ENCODE measurements at regions not wholly inside any gene's neighbourhood (a gene's known extent, or its start where the extent isn't known, plus 50 kb on each side); places are given as distances from the start of the nearest gene placed in this dataset.
"Not testable (repeated sequence)": the region's sequence is repeated elsewhere in the genome, so short reads cannot be mapped to it uniquely, and the experiment has no call there.

- no peak for DNase-seq (ENCODE audit: low spot score)
These were observed 580.6 kb downstream of the TFAP2A start for GRCh38 chr6:9834233-9834632.

GRCh38 chr6:9831783-9832182 lies 583.1 kb downstream of the TFAP2A start:
- no peak for DNase-seq (ENCODE audit: low spot score)

- no peak for DNase-seq (ENCODE audit: low spot score)
These were observed 584.1 kb downstream of the TFAP2A start for GRCh38 chr6:9830808-9831207.

DNA sequence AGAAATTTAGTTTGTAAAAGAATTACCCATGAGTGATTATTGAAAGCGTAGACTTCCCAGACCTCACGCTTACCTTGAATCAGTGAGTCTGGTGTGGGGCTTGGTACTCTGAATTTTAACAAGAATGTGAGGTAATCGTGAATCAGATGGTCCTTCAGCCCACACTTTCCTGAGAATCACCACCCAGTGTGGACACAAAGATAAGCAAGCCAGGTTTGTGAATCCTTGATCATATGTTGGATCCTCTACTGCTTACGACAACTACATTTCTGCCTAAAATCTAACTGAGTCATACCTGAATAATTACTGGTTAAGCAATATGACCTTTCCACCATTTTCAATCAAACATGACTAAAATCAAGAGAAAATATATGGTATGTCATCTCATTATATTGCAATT lies 589.3 kb downstream of the TFAP2A start:
- DNase-seq (ENCODE audit: low spot score), result no peak

DNA sequence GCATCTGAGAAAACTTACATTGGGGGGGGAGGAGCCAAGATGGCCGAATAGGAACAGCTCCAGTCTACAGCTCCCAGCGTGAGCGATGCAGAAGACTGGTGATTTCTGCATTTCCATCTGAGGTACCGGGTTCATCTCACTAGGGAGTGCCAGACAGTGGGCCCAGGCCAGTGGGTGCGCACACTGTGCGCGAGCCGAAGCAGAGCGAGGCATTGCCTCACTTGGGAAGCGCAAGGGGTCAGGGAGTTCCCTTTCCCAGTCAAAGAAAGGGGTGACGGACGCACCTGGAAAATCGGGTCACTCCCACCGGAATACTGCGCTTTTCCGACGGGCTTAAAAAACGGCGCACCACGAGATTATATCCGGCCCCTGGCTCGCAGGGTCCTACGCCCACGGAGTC lies 604.1 kb downstream of the TFAP2A start:
- not testable (repeated sequence) for DNase-seq (ENCODE audit: low spot score)

DNA sequence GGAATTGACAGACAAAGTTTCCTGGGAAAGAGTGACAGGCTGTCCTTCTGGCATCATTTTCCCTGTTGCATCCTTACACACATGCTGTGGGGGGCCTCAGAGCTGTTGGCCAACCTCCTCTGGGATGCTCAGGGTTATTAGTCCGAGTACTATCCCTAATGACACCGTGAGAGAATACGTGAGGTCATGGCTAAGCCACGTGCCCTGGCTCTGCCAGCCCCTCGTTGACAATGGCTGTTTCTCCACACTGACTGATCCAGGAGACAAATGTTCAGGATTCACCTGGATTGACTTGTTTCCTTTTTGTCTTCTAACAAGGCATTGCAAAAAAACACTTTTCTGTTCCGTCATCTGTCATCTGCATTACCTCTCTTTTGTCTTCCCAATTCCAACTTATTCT lies 604.6 kb downstream of the TFAP2A start:
- no peak for DNase-seq (ENCODE audit: low spot score)

DNA sequence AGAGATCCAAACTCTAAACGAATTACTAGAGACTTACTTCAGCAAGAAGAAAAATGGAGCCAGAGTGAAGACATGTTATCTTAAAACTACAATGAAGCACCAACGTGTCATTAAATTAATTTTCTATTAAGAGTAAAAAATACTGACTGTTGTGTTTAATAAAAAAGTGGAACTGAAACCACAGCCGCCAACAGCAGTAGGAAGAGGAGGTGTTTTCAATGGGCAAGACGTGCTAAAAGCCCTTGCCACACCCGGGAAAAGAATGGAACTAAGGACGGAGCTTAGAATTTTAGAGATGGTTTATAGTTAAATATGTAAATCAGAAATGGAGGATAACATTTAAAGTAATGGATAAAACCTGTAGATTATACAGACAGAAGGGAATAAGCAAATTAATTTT lies 608.7 kb downstream of the TFAP2A start:
- DNase-seq (ENCODE audit: low spot score), result no peak

GRCh38 chr6:9801249-9801754 lies 613.6 kb downstream of the TFAP2A start:
- no peak for DNase-seq (ENCODE audit: low spot score)

DNA sequence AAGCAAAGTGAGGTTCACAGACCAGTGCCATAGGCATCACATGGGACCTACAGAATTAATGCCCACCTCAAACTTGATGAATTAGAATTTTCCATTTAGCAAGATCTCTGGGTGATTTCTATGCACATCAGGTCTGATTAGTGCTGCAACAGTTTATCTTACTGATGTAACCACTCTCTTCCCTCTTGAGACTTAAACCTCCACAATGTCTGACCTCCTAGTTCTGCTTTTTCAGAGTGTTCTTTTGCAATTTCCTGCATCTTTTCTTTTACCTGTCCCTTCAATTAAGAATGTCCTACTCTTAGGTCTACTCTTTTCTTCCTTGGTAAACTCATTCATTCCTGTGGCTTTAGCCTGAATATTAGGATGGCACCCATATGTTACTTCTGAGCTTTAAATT lies 615.3 kb downstream of the TFAP2A start:
- no peak for DNase-seq (ENCODE audit: low spot score)

GRCh38 chr6:9796827-9797226 lies 618.0 kb downstream of the TFAP2A start:
- no peak for DNase-seq (ENCODE audit: low spot score)

- no peak for DNase-seq (ENCODE audit: low spot score)
These were observed 619.0 kb downstream of the TFAP2A start for GRCh38 chr6:9795880-9796279.

GRCh38 chr6:9789201-9789600 lies 625.7 kb downstream of the TFAP2A start:
- DNase-seq (ENCODE audit: low spot score), result no peak

GRCh38 chr6:9784786-9785185 lies 630.1 kb downstream of the TFAP2A start:
- no peak for DNase-seq (ENCODE audit: low spot score)

- peak; percentile 1 for DNase-seq (ENCODE audit: low spot score)
These were observed 631.3 kb downstream of the TFAP2A start for GRCh38 chr6:9783567-9783966.

DNA sequence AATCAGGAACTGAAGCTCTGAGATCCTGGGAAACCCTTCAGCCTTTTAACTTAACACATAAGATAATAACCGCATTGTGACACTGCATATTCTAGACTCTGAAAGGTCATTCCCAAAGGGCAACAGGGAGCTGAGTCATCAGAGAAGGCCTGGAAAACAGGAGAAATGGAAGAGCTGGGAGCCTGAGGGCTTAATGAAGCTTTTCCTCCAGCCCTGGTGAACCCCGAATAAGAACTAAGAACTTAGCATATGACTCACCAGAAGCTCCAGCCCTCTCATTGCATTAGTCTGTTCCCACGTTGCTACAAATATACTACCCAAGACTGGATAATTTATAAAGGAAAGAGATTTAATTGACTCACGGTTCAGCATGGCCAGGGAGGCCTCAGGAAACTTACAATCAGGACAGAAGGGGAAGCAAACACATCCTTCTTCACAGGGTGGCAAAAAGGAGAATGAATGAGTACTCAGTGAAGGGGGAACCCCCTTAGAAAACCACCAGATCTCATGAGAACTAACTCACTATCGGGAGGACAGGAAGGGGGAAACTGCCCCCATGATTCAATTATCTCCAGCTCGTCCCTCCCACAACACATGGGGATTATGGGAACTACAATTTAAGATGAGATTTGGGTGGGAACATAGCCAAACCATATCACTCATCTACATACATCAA lies 648.5 kb downstream of the TFAP2A start:
- DNase-seq (ENCODE audit: low spot score), result peak; percentile 78

- DNase-seq (ENCODE audit: low spot score), result no peak
These were observed 653.7 kb downstream of the TFAP2A start for GRCh38 chr6:9761220-9761619.

DNA sequence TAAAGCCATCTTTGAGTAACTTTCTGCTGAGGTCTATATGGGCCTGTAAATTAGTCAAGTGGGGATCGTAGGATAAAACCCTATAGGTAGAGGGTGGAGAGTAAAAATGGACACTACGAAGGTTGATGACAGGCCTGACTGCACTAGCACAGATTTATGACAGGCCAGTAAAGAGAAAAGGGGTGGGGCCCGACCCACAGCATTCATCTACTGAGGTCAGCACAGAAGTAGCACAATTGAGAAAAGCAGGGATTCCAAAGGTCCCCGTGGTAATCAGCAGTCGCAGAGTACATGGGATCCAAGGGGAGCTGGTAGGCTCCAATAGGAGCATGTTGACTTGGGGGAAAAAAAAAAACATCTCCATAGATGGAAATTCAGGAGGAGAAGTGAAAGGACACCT lies 660.4 kb downstream of the TFAP2A start:
- DNase-seq (ENCODE audit: low spot score), result no peak

DNA sequence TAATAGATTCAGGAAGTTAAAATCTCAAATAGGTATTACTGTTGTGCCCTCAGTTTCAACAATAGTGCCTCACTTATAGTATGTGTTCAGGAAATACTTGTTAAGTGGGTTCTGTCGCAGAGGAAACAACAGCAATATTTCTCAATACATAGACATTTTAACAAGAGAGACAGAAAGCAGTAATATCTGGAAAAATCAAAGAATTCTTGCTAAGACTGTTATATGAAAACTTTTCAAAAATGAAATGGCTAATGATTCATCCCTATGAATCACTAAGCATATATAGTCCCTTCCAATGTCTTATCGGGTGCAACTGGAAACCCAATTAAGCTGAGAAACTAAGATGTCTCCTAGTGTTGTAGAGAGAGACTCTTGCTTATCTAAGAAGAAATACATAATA lies 668.9 kb downstream of the TFAP2A start:
- DNase-seq (ENCODE audit: low spot score), result peak; percentile 9

DNA sequence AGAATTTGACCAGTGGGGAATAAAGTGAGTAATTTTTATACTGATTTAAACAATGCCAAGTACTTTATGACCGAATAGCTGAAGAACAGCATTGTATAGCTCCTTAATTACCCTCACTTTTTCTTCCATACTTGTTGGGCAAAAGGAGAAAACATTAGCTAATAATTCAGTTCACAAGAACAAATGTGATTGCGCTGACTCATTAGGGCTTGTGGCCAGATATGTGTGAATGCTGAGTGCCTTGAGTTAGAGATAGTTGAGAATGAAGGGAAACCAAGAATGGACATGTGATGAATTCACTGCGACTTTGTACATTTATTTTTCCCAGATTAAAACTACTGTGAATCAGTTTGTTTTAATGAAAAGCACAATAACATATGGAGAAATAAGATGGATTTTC lies 669.4 kb downstream of the TFAP2A start:
- no peak for DNase-seq (ENCODE audit: low spot score)

DNA sequence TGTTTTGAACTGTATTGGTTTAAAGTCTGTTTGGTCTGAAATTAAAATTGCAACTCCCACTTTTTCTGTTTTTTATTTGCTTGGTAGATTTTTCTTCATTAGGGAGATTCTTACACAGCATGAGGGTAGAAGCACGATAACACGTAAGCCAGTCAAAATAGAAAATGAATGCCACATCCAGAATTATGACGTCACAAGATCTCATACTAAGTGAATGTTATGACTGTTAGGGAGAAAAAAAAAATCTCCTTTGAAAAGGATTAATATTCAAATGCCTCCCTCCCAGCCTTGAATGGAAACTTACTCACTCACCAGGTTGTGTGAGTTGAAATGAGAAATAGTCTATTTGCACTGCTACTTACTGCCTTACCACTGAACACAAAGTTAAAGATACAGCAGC lies 670.8 kb downstream of the TFAP2A start:
- DNase-seq (ENCODE audit: low spot score), result no peak

DNA sequence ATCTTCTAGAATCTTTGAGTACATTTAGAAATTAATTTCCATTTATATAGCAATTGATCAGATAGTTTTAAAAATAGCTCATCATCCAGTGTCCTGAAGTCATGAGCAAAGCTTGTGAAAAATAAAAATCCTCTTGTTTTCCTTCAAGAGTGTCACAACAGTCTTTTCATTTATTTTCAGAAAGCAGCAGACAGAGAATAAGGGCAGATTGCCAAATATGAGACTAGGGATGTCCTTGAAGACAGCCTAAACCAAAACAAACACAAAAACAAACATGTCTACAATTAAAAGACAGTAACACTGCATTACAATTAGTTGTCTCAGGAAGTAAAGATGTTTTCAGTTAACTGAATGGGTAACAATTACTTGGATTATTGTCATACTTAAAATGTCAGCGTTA lies 682.8 kb downstream of the TFAP2A start:
- no peak for DNase-seq (ENCODE audit: low spot score)

DNA sequence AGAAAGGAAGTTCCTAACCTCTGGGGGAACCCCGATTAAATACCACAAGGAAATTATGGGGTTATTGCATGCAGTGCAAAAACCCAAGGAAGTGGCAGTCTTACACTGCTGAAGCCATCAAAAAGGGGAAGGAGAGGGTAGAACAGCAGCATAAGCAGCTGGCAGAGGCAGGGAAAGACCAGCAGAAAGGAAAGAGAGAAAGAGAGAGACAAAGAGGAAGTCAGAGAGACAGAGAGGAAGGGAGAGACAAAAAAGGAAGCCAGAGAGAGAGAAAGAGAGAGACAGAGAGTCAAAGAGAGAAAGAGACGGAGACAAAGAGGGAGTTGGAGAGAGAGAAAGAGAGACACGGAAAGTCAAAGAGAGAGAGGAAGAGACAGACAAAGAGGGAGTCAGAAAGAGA lies 689.1 kb downstream of the TFAP2A start:
- not testable (repeated sequence) for DNase-seq (ENCODE audit: low spot score)

GRCh38 chr6:9717568-9717967 lies 697.3 kb downstream of the TFAP2A start:
- DNase-seq (ENCODE audit: low spot score), result no peak

DNA sequence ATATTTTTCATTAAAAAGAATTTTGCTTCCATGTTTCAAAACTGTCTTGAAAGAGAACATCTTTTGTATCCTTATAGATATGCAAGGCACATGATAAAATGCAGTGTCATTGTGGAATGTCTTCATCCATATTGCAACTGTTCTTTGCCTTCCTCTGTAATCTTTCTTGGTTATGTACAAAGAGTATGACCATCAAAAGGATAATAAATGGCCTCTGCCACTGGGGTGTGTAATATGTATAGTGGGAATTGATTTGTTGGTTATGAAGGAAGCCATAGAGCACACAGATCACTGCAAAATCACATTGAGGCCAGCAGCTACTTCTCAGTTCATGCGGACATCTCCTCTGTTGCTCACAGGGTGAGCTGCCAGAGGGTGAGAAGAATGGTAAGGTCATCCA lies 703.5 kb downstream of the TFAP2A start:
- DNase-seq (ENCODE audit: low spot score), result no peak
